GM18909 (cell line): ENCODE measurements at regions not wholly inside any gene's neighbourhood (a gene's known extent, or its start where the extent isn't known, plus 50 kb on each side); places are given as distances from the start of the nearest gene placed in this dataset.
"Not testable (repeated sequence)": the region's sequence is repeated elsewhere in the genome, so short reads cannot be mapped to it uniquely, and the experiment has no call there.

Experiments used
- ATAC-seq: cut with Tn5 transposase; IDR thresholded peaks from one replicate; pipeline ENCODE4 v1.9.1; 2021; ENCODE audit warnings: mild to moderate bottlenecking; ENCODE audit not compliant: unreplicated experiment, poor library complexity

- ATAC-seq, result no peak
These were observed 50.3 kb upstream of the OSBPL11 start for GRCh38 chr3:125645616-125646015.

- no peak for ATAC-seq
These were observed 51.3 kb upstream of the OSBPL11 start for GRCh38 chr3:125646581-125646980.

- ATAC-seq, result no peak
These were observed 52.2 kb upstream of the OSBPL11 start for GRCh38 chr3:125647318-125648014.

GRCh38 chr3:125651244-125651643, 55.9 kb upstream of the OSBPL11 start:
- no peak for ATAC-seq

GRCh38 chr3:125652349-125652748, 57.1 kb upstream of the OSBPL11 start:
- ATAC-seq, result no peak

GRCh38 chr3:125654526-125654925, 59.2 kb upstream of the OSBPL11 start:
- no peak for ATAC-seq

- ATAC-seq, result no peak
These were observed 67.4 kb upstream of the OSBPL11 start for GRCh38 chr3:125662675-125663074.

GRCh38 chr3:125670352-125670751, 75.1 kb upstream of the OSBPL11 start:
- no peak for ATAC-seq

- no peak for ATAC-seq
These were observed 75.6 kb upstream of the OSBPL11 start for GRCh38 chr3:125670945-125671344.

- no peak for ATAC-seq
These were observed 76.4 kb upstream of the OSBPL11 start for GRCh38 chr3:125671461-125672243.

GRCh38 chr3:125675791-125676190, 80.5 kb upstream of the OSBPL11 start:
- ATAC-seq, result no peak

- no peak for ATAC-seq
These were observed 84.0 kb upstream of the OSBPL11 start for GRCh38 chr3:125679258-125679657.

GRCh38 chr3:125681146-125681545, 85.8 kb upstream of the OSBPL11 start:
- no peak for ATAC-seq

GRCh38 chr3:125681906-125682305, 86.6 kb upstream of the OSBPL11 start:
- ATAC-seq, result not testable (repeated sequence)

- ATAC-seq, result not testable (repeated sequence)
These were observed 87.3 kb upstream of the OSBPL11 start for GRCh38 chr3:125682610-125683009.

- no peak for ATAC-seq
These were observed 88.0 kb upstream of the OSBPL11 start for GRCh38 chr3:125683067-125683829.

GRCh38 chr3:125684199-125684598, 88.9 kb upstream of the OSBPL11 start:
- ATAC-seq, result no peak

GRCh38 chr3:125685741-125686140, 90.4 kb upstream of the OSBPL11 start:
- not testable (repeated sequence) for ATAC-seq

- ATAC-seq, result no peak
These were observed 97.1 kb upstream of the OSBPL11 start for GRCh38 chr3:125692361-125692760.

- ATAC-seq, result no peak
These were observed 98.6 kb upstream of the OSBPL11 start for GRCh38 chr3:125693887-125694286.

GRCh38 chr3:125694761-125695294, 99.5 kb upstream of the OSBPL11 start:
- ATAC-seq, result no peak
